Nephron progenitor cell (in vitro differentiated cells): ENCODE measurements at regions not wholly inside any gene's neighbourhood (a gene's known extent, or its start where the extent isn't known, plus 50 kb on each side); places are given as distances from the start of the nearest gene placed in this dataset.

Source experiments
- DNase-seq: peaks from one replicate; pipeline ENCODE4 v3.0.0; 2021
- H3K27ac Mint-ChIP-seq: 2 replicates; pipeline ENCODE4 v1.8.0; 2021; ENCODE audit warnings: mild to moderate bottlenecking, moderate library complexity, mixed read lengths
- H3K27me3 Mint-ChIP-seq: 2 replicates; pipeline ENCODE4 v1.8.0; 2021; ENCODE audit warnings: mild to moderate bottlenecking, low read depth, mixed read lengths; ENCODE audit not compliant: poor library complexity
- H3K36me3 Mint-ChIP-seq: 2 replicates; pipeline ENCODE4 v1.8.0; 2021; ENCODE audit warnings: low read depth, mixed read lengths
- H3K4me1 Mint-ChIP-seq: 2 replicates; pipeline ENCODE4 v1.8.0; 2021; ENCODE audit warnings: mixed read lengths
- H3K4me3 Mint-ChIP-seq: 2 replicates; pipeline ENCODE4 v1.8.0; 2021; ENCODE audit warnings: mild to moderate bottlenecking, moderate library complexity, mixed read lengths
- H3K9me3 Mint-ChIP-seq: 2 replicates; pipeline ENCODE4 v1.8.0; 2021; ENCODE audit warnings: mild to moderate bottlenecking, moderate library complexity, mixed read lengths
- TF ChIP-seq, protein P1 (sequence below): fragments of 200-600 bp; sonication (generic); IDR thresholded peaks from 2 replicates; pipeline ENCODE4 v1.5.0; 2021; ENCODE audit warnings: antibody characterized with exemption

DNA sequence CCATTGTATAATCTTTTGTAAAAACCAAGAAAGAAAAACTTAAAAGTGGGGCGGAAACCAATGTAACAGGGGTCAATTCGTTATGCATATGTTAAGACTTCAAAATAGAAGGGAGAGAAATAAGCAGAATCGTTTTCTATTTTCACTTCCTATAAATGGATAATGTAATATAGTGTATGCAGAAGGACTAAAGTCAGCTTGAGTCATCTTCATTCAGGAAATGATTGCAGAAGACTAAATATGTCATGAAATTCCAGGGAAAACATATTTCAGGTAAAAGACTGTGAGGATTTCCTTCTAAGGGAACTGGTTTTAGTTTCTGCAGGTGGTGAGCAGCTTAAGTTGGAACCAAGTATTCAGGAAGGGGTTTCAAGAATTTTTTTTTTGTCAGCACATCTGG lies 753.3 kb downstream of the IRX1 start:
- Mint-ChIP-seq H3K9me3 (peaks cover 16% of the 10 kb centered on the region), H3K27me3 (peaks cover 5% of the 10 kb centered on the region), H3K4me1 (no peaks in the 10 kb centered on the region), H3K27ac (no peak overlapping the region), H3K4me3 (no peak overlapping the region), H3K36me3 (peaks cover 3% of the 10 kb centered on the region)
- no peak for DNase-seq
- TF ChIP-seq, protein P1, sequence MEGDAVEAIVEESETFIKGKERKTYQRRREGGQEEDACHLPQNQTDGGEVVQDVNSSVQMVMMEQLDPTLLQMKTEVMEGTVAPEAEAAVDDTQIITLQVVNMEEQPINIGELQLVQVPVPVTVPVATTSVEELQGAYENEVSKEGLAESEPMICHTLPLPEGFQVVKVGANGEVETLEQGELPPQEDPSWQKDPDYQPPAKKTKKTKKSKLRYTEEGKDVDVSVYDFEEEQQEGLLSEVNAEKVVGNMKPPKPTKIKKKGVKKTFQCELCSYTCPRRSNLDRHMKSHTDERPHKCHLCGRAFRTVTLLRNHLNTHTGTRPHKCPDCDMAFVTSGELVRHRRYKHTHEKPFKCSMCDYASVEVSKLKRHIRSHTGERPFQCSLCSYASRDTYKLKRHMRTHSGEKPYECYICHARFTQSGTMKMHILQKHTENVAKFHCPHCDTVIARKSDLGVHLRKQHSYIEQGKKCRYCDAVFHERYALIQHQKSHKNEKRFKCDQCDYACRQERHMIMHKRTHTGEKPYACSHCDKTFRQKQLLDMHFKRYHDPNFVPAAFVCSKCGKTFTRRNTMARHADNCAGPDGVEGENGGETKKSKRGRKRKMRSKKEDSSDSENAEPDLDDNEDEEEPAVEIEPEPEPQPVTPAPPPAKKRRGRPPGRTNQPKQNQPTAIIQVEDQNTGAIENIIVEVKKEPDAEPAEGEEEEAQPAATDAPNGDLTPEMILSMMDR, result no peak

DNA sequence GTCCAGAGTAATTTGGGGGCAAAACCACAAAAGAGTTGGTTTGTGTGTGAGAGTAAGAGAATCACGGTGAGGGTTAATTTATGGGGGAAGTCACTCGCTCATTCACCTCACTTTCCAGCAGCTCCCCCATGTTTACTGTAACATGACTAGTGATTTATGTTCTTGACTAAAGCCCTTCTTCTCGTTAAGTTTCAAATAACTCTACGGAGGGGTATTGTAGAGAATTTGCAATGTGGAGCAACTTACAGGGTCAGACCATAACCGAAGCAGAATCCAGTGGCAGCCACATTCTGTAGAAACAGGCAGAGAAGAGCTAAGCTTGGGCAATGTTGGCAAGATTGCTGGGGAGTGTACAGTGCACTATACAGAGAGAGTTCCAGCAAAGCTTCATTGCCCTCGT lies 760.6 kb downstream of the IRX1 start:
- DNase-seq, result no peak
- Mint-ChIP-seq H3K27me3 (peaks cover 7% of the 10 kb centered on the region), H3K4me3 (peak overlapping the region; percentile 49), H3K9me3 (peaks cover 23% of the 10 kb centered on the region), H3K36me3 (peaks cover 3% of the 10 kb centered on the region), H3K27ac (peak overlapping the region; percentile 89), H3K4me1 (peaks cover 43% of the 10 kb centered on the region)
- TF ChIP-seq, protein P1, result no peak

DNA sequence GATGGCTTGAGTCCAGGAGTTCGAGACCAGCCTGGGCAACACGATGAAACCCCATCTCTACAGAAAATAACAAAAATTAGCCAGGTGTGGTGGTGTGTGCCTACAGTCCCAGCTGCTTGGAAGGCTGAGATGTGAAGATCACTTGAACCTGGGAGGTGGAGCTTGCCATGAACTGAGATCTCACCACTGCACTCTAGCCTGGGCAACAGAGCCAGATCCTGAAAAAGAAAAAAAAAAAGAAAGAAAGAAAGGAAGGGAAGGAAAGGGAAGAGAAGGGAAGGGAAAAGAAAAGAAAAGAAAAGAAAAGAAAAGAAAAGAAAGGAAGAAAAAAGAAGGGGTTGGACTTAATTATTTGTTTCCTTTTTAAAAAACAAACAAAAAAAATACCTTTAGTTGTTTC lies 764.2 kb downstream of the IRX1 start:
- Mint-ChIP-seq H3K4me3 (no peak overlapping the region), H3K36me3 (no peaks in the 10 kb centered on the region), H3K27ac (no peak overlapping the region), H3K27me3 (peaks cover 2% of the 10 kb centered on the region), H3K4me1 (peaks cover 75% of the 10 kb centered on the region), H3K9me3 (peaks cover 3% of the 10 kb centered on the region)
- no peak for DNase-seq
- TF ChIP-seq, protein P1, result no peak

DNA sequence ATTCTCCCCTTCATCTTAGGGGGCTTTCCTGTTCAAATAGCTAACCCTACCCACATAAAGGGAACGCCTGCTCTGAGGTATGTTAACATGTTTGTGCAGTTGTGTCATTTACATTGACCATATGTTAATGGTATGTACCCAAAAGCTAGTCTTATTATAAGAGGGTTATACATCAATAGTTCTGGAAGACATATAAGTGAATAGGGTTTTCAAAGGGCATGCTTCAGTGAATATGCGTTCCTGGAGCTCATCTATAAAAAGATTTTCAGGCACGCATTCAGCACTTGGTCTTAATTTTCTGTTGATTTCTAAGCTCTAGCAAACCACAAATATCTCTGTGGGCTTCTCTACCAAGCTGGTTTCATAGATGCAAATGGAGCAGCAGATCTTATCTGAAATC lies 766.1 kb downstream of the IRX1 start:
- Mint-ChIP-seq H3K9me3 (peaks cover 3% of the 10 kb centered on the region), H3K27me3 (peaks cover 2% of the 10 kb centered on the region), H3K4me1 (peaks cover 76% of the 10 kb centered on the region), H3K4me3 (no peak overlapping the region), H3K27ac (no peak overlapping the region), H3K36me3 (no peaks in the 10 kb centered on the region)
- no peak for DNase-seq
- TF ChIP-seq, protein P1, result no peak

DNA sequence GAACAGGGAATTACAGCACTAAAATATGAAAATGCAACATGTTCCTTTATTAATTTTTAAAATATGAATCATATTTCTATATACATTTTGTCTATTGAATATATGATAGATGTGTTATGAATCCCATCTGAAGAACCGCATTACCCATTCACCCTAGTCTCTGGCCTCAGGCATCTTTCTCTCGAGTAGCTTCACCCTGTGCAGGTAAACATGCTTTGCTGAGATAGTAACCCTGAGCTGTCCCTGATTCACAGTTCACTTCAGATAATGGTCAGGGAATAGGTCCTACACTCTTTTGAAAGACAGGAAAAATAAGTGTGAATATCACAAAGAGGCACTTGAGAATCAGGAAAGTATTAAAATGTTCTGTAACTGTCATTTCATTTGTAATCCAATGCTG lies 766.8 kb downstream of the IRX1 start:
- H3K4me1 Mint-ChIP-seq, result peaks cover 76% of the 10 kb centered on the region

DNA sequence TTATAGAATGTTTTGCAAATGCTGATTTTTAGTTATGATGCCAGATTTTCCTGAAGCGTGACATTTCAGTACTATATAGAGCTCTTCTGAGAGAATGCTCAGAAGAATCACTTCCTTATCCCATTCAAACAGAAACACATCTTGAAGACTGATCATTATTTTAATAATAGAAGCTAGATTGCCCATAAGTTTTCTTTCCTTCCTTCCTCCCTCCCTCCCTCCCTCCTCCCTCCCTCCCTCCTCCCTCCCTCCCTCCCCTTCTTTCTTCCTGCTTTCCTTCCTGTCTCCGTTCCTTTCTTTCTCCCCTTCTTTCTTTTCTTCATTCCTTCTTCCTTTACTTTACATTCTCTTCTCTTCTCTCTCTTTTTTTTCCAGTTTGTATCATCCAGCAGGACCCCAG lies 767.4 kb downstream of the IRX1 start:
- H3K27ac Mint-ChIP-seq, result peak overlapping the region; percentile 53
- H3K4me1 Mint-ChIP-seq, result peaks cover 74% of the 10 kb centered on the region

More for the DNA sequence above, 766.8 kb downstream of the IRX1 start:
- no peak overlapping the region for H3K4me3 Mint-ChIP-seq
- no peaks in the 10 kb centered on the region for H3K36me3 Mint-ChIP-seq
- H3K9me3 Mint-ChIP-seq, result peaks cover 3% of the 10 kb centered on the region
- H3K27ac Mint-ChIP-seq, result no peak overlapping the region
- DNase-seq, result no peak
- H3K27me3 Mint-ChIP-seq, result no peaks in the 10 kb centered on the region
- TF ChIP-seq, protein P1, result no peak

More for the DNA sequence above, 767.4 kb downstream of the IRX1 start:
- DNase-seq, result no peak
- TF ChIP-seq, protein P1, result no peak
- no peaks in the 10 kb centered on the region for H3K27me3 Mint-ChIP-seq
- H3K4me3 Mint-ChIP-seq, result no peak overlapping the region
- peaks cover 3% of the 10 kb centered on the region for H3K9me3 Mint-ChIP-seq
- no peaks in the 10 kb centered on the region for H3K36me3 Mint-ChIP-seq
